ENCODE measurements at regions not wholly inside any gene's neighbourhood (a gene's known extent, or its start where the extent isn't known, plus 50 kb on each side); places are given as distances from the start of the nearest gene placed in this dataset.

DNA sequence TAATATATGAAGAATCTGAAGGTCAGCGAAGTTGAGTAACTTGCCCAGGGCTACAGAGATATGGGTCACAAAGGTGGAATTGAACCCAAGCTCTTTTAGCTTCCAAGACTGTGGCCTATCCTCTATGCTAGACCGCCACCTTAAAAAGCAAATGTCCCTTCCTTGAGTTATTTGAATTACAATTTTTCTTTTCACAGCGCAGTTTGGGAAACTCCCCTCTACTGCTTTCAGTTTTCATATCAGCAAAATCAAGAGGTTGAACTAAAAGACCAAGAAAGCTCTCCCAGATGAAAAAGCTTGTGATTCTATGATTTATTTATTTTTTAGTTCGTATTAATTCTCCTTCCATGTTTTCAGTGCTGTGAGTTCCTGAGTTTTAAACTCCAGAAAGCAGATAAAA is 174.5 kb upstream of the C1QTNF7 start:
- no peak for DNase-seq
- peaks cover under 1% of the 10 kb centered on the region for H3K27me3 Mint-ChIP-seq (ENCODE audit: low read depth, poor library complexity)
- H3K4me1 Mint-ChIP-seq: peaks cover 9% of the 10 kb centered on the region
- TF ChIP-seq, protein P1, sequence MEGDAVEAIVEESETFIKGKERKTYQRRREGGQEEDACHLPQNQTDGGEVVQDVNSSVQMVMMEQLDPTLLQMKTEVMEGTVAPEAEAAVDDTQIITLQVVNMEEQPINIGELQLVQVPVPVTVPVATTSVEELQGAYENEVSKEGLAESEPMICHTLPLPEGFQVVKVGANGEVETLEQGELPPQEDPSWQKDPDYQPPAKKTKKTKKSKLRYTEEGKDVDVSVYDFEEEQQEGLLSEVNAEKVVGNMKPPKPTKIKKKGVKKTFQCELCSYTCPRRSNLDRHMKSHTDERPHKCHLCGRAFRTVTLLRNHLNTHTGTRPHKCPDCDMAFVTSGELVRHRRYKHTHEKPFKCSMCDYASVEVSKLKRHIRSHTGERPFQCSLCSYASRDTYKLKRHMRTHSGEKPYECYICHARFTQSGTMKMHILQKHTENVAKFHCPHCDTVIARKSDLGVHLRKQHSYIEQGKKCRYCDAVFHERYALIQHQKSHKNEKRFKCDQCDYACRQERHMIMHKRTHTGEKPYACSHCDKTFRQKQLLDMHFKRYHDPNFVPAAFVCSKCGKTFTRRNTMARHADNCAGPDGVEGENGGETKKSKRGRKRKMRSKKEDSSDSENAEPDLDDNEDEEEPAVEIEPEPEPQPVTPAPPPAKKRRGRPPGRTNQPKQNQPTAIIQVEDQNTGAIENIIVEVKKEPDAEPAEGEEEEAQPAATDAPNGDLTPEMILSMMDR (IDR thresholded peaks at IDR 0.05): no peak
- H3K36me3 Mint-ChIP-seq (ENCODE audit: low read depth): no peaks in the 10 kb centered on the region
- H3K27ac Mint-ChIP-seq: no peak overlapping the region
- H3K4me3 Mint-ChIP-seq: no peak overlapping the region
- H3K9me3 Mint-ChIP-seq: no peaks in the 10 kb centered on the region

DNA sequence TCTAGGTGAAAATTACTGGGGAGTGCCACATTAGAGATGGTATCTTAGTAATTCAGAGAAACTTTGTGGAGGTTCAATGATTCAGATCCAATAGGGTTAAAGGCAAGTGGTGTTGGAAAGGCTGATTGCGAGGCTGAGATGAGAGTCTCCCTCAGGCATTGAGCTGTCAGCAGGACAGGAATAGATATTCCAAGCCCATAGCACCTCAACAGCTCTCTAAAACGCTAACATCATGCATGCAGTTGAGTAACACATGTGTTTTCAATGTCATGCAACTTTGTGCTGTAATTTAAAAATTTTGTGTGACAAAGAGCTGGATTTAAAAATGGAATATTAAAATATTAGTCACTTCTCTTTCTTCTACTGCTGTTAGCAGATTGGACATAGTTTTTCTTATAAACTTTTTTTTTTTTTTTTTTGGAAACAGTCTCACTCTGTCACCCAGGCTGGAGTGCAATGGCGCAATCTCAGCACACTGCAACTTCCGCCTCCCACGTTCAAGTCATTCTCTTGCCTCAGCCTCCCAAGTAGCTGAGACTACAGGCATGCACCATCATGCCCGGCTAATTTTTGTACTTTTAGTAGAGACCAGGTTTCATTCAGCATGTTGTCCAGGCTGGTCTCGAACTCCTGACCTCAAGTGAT is 173.5 kb upstream of the C1QTNF7 start:
- H3K36me3 Mint-ChIP-seq (ENCODE audit: low read depth): no peaks in the 10 kb centered on the region
- no peaks in the 10 kb centered on the region for H3K9me3 Mint-ChIP-seq
- no peak overlapping the region for H3K27ac Mint-ChIP-seq
- no peak overlapping the region for H3K4me3 Mint-ChIP-seq
- no peaks in the 10 kb centered on the region for H3K27me3 Mint-ChIP-seq (ENCODE audit: low read depth, poor library complexity)
- peaks cover 9% of the 10 kb centered on the region for H3K4me1 Mint-ChIP-seq
- no peak for DNase-seq
- TF ChIP-seq, protein P1 (IDR thresholded peaks at IDR 0.05): no peak

DNA sequence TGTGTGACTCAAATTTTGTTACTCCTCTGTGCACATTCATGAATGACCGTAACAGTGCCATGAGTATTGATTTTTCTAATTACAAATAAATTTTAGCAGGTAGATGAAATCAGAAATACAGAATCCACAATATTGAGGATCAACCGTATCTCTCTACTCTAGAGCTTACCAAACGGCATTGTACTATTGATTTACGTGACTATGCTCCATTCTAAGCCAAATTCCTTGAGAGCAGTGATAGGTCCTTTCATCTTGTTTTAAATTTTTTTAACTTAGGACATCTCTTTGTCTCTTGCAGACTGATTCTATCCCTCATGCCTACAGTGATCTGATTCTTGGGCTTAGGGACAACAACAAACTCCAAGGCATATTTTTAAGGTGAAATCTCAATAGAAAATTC is 172.3 kb upstream of the C1QTNF7 start:
- DNase-seq: no peak
- no peaks in the 10 kb centered on the region for H3K9me3 Mint-ChIP-seq
- H3K4me3 Mint-ChIP-seq: no peak overlapping the region
- no peaks in the 10 kb centered on the region for H3K27me3 Mint-ChIP-seq (ENCODE audit: low read depth, poor library complexity)
- H3K27ac Mint-ChIP-seq: no peak overlapping the region
- peaks cover 9% of the 10 kb centered on the region for H3K4me1 Mint-ChIP-seq
- TF ChIP-seq, protein P1 (IDR thresholded peaks at IDR 0.05): no peak
- no peaks in the 10 kb centered on the region for H3K36me3 Mint-ChIP-seq (ENCODE audit: low read depth)

DNA sequence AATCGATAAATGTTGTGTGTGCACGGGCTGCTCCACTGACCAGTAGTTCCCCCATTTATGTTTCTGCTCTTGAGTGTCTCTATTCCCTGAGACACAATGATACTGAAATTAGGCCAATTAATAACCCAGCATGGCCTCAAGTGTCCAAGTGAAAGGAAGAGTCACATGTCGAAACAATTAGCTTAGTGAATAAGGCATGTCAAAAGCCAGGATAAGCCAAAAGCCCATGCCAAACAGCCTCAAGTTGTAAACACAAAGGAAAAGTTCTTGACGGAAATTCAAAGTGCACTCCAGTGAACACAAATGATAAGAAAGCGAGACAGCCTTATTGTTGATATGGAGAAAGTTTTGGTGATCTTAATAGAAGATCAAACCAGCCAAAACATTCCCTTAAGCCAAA is 167.1 kb upstream of the C1QTNF7 start:
- TF ChIP-seq, protein P1 (IDR thresholded peaks at IDR 0.05): no peak
- peaks cover 20% of the 10 kb centered on the region for H3K9me3 Mint-ChIP-seq
- no peak for DNase-seq
- no peaks in the 10 kb centered on the region for H3K36me3 Mint-ChIP-seq (ENCODE audit: low read depth)
- H3K4me1 Mint-ChIP-seq: no peaks in the 10 kb centered on the region
- no peak overlapping the region for H3K4me3 Mint-ChIP-seq
- peaks cover 3% of the 10 kb centered on the region for H3K27me3 Mint-ChIP-seq (ENCODE audit: low read depth, poor library complexity)
- peak overlapping the region; percentile 24 for H3K27ac Mint-ChIP-seq

DNA sequence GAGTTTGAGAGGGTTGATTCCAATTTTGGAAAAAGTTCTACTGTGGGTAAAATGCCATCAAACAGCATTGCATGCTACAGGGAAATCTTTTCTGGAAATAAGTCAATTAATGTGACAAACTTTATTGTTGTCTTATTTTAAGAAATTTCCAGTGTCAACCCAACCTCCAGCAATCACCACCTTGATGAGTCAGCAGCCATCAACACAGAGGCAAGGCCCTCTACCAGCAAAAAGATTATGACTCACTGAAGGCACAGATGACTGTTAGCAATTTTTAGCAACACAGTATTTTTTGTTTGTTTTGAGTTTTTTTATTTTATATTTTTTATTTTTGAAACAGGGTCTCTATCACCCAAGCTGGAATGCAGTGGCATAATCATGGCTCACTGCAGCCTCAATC is 165.4 kb upstream of the C1QTNF7 start:
- H3K4me3 Mint-ChIP-seq: no peak overlapping the region
- no peaks in the 10 kb centered on the region for H3K4me1 Mint-ChIP-seq
- no peaks in the 10 kb centered on the region for H3K36me3 Mint-ChIP-seq (ENCODE audit: low read depth)
- peaks cover 3% of the 10 kb centered on the region for H3K27me3 Mint-ChIP-seq (ENCODE audit: low read depth, poor library complexity)
- TF ChIP-seq, protein P1 (IDR thresholded peaks at IDR 0.05): no peak
- H3K9me3 Mint-ChIP-seq: peaks cover 35% of the 10 kb centered on the region
- H3K27ac Mint-ChIP-seq: no peak overlapping the region
- no peak for DNase-seq

DNA sequence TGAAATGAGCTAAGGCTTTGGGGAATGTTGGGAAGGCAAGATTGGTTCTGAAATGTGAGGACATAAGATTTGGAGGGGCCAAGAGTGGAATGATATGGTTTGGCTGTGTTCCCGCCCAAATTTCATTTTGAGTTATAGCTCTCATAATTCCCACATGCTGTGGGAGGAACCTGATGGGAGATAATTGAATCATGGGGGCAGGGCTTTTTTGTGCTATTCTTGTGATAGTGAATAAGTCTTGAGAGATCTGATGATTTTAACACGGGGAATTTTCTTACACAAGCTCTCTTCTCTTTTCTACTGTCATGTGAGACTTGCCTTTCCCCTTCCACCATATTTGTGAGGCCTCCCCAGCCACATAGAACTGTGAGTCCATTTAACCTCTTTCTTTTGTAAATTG is 157.6 kb upstream of the C1QTNF7 start:
- no peaks in the 10 kb centered on the region for H3K4me1 Mint-ChIP-seq
- no peaks in the 10 kb centered on the region for H3K27me3 Mint-ChIP-seq (ENCODE audit: low read depth, poor library complexity)
- no peak for DNase-seq
- H3K36me3 Mint-ChIP-seq (ENCODE audit: low read depth): peaks cover 25% of the 10 kb centered on the region
- TF ChIP-seq, protein P1 (IDR thresholded peaks at IDR 0.05): no peak
- peaks cover 77% of the 10 kb centered on the region for H3K9me3 Mint-ChIP-seq
- H3K27ac Mint-ChIP-seq: no peak overlapping the region
- no peak overlapping the region for H3K4me3 Mint-ChIP-seq
